ENCODE measurements at regions not wholly inside any gene's neighbourhood (a gene's known extent, or its start where the extent isn't known, plus 50 kb on each side); places are given as distances from the start of the nearest gene placed in this dataset.
"Not testable (repeated sequence)": the region's sequence is repeated elsewhere in the genome, so short reads cannot be mapped to it uniquely, and the experiment has no call there.

DNA sequence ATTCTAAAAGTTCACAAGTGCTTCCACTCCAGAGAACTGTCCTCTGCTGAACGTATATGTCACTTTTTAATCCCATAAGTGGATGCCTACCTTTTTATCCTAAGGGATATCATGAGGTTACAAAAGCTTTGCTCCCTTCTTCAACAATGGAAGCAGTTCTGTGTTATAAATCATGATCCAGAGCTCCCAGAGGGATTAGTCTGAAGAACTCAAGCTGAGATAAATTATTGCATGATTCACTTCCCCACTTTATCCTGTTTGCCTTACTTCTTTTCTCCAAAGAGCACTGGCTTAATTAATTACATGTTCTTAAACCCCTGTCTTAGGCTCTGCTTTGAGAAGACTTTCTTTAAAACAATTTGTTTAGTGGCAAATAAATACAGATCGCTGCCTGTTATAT lies 246.7 kb downstream of the PCDH17 start:
- Histone ChIP-seq H3K27me3 (ENCODE audit: control insufficient read depth, insufficient read depth, low read length) (no peaks in the 10 kb centered on the region), H3K9me3 (ENCODE audit: control insufficient read depth, insufficient read depth, low read length) (peaks cover 6% of the 10 kb centered on the region), H3K36me3 (ENCODE audit: control insufficient read depth, insufficient read depth, low read length) (no peaks in the 10 kb centered on the region), H3K4me3 (ENCODE audit: low read length) (no peak overlapping the region), H3K27ac (ENCODE audit: low read length) (no peak overlapping the region), H3K4me1 (ENCODE audit: control insufficient read depth, insufficient read depth, low read length) (no peaks in the 10 kb centered on the region)
- TF ChIP-seq, protein P1, sequence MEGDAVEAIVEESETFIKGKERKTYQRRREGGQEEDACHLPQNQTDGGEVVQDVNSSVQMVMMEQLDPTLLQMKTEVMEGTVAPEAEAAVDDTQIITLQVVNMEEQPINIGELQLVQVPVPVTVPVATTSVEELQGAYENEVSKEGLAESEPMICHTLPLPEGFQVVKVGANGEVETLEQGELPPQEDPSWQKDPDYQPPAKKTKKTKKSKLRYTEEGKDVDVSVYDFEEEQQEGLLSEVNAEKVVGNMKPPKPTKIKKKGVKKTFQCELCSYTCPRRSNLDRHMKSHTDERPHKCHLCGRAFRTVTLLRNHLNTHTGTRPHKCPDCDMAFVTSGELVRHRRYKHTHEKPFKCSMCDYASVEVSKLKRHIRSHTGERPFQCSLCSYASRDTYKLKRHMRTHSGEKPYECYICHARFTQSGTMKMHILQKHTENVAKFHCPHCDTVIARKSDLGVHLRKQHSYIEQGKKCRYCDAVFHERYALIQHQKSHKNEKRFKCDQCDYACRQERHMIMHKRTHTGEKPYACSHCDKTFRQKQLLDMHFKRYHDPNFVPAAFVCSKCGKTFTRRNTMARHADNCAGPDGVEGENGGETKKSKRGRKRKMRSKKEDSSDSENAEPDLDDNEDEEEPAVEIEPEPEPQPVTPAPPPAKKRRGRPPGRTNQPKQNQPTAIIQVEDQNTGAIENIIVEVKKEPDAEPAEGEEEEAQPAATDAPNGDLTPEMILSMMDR (IDR thresholded peaks at IDR 0.05), result no peak
- no peak for DNase-seq
- peaks cover 15 to 27% of the 10 kb centered on the region in 2 donors for H3K9me3 Mint-ChIP-seq
- WGBS (ENCODE audit: insufficient coverage), result 83% methylated on average over 2 of the region's 2 CpGs
- H3K27me3 Mint-ChIP-seq (ENCODE audit: low read depth in 2 of 2), result no peaks in the 10 kb centered on the region
- intact Hi-C loops (cut with micrococcal nuclease), result no loop called here
- no peaks in the 10 kb centered on the region for H3K36me3 Mint-ChIP-seq
- no peak overlapping the region for H3K4me3 Mint-ChIP-seq
- no peaks in the 10 kb centered on the region for H3K4me1 Mint-ChIP-seq
- ATAC-seq, result no peak
- no peak overlapping the region for H3K27ac Mint-ChIP-seq

DNA sequence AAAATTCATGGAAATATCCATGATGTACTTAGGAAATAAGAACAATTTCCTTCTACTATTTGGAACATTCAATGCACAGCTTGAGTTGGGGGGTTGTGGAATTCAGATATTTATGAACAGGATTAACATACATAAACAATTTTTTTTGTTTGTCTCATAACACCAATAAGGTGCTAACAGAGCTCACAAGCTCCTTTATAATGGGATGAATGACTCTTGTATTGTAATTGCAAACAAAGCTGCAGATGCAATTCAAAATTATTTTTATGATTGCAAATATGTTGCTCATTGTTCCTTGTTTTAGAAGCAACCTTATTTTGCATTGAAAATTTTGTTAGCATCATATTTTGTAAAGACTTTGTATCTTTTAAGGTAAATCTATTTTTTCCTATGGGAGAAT lies 265.7 kb downstream of the PCDH17 start:
- Mint-ChIP-seq H3K27me3 (ENCODE audit: low read depth in 2 of 2) (no peaks in the 10 kb centered on the region), H3K36me3 (peaks cover 6% of the 10 kb centered on the region), H3K27ac (no peak overlapping the region), H3K4me3 (no peak overlapping the region), H3K4me1 (no peaks in the 10 kb centered on the region), H3K9me3 (peaks cover 9% of the 10 kb centered on the region in 2 donors)
- Histone ChIP-seq H3K4me3 (ENCODE audit: low read length) (no peak overlapping the region), H3K9me3 (ENCODE audit: control insufficient read depth, insufficient read depth, low read length) (no peaks in the 10 kb centered on the region), H3K27ac (ENCODE audit: low read length) (no peak overlapping the region), H3K27me3 (ENCODE audit: control insufficient read depth, insufficient read depth, low read length) (no peaks in the 10 kb centered on the region), H3K4me1 (ENCODE audit: control insufficient read depth, insufficient read depth, low read length) (no peaks in the 10 kb centered on the region), H3K36me3 (ENCODE audit: control insufficient read depth, insufficient read depth, low read length) (no peaks in the 10 kb centered on the region)
- intact Hi-C loops (cut with micrococcal nuclease), result no loop called here
- TF ChIP-seq, protein P1 (IDR thresholded peaks at IDR 0.05), result no peak
- ATAC-seq (no peak), DNase-seq (no peak)

DNA sequence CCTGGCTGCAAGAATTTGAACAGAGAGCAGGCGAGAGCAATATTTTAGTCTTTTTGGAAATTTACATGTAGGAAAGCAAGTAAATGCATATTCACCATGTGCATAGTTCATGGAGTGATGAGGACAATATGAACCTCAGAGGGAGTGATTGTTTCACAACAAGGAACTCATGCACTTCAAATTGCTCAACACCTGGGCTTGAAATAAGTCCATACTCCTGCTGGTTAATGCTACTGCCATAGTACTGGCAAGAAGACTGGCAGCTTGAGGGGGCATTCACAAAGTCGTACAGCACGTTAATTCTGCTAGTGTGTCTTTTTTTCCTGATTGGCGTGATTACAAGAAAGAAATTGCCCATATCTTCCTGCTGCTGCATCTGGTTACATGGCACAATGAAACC lies 267.6 kb downstream of the PCDH17 start:
- no peak overlapping the region for H3K27ac Mint-ChIP-seq
- WGBS (ENCODE audit: insufficient coverage), result 88% methylated on average over 4 of the region's 4 CpGs

DNA sequence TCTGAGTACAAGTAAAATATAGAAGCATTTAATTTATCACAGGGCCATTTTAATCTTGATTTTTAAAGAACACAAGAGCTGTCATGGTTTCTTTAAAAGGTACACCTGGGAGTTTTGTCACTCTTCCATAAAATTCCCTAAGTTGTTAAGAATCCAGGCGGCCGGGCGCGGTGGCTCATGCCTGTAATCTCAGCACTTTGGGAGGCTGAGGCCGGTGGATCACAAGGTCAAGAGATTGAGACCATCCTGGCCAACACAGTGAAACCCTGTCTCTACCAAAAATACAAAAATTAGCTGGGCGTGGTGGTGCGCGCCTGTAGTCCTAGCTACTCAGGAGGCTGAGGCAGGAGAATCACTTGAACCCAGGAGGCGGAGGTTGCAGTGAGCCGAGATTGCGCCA lies 278.3 kb downstream of the PCDH17 start:
- H3K27ac Mint-ChIP-seq; ATAC-seq; intact Hi-C loops (cut with micrococcal nuclease); H3K4me3 Mint-ChIP-seq; H3K36me3 Mint-ChIP-seq; H3K27me3 ChIP-seq (ENCODE audit: control insufficient read depth, insufficient read depth, low read length); H3K4me1 ChIP-seq (ENCODE audit: control insufficient read depth, insufficient read depth, low read length); DNase-seq; H3K27ac ChIP-seq (ENCODE audit: low read length); H3K27me3 Mint-ChIP-seq (ENCODE audit: low read depth in 2 of 2); H3K36me3 ChIP-seq (ENCODE audit: control insufficient read depth, insufficient read depth, low read length); H3K9me3 ChIP-seq (ENCODE audit: control insufficient read depth, insufficient read depth, low read length); H3K4me1 Mint-ChIP-seq; H3K4me3 ChIP-seq (ENCODE audit: low read length): not testable (repeated sequence)
- WGBS (ENCODE audit: insufficient coverage), result 98% methylated on average over 11 of the region's 11 CpGs
- peaks cover 7 to 15% of the 10 kb centered on the region in 2 donors for H3K9me3 Mint-ChIP-seq

More for the DNA sequence above, 267.6 kb downstream of the PCDH17 start:
- TF ChIP-seq, protein P1 (IDR thresholded peaks at IDR 0.05), result no peak
- no peaks in the 10 kb centered on the region for H3K36me3 ChIP-seq (ENCODE audit: control insufficient read depth, insufficient read depth, low read length)
- peaks cover 9 to 11% of the 10 kb centered on the region in 2 donors for H3K9me3 Mint-ChIP-seq
- H3K27me3 ChIP-seq (ENCODE audit: control insufficient read depth, insufficient read depth, low read length), result no peaks in the 10 kb centered on the region
- no peaks in the 10 kb centered on the region for H3K4me1 Mint-ChIP-seq
- DNase-seq (no peak), ATAC-seq (no peak)
- no peak overlapping the region for H3K4me3 Mint-ChIP-seq
- no peaks in the 10 kb centered on the region for H3K9me3 ChIP-seq (ENCODE audit: control insufficient read depth, insufficient read depth, low read length)
- no peak overlapping the region for H3K27ac ChIP-seq (ENCODE audit: low read length)
- H3K27me3 Mint-ChIP-seq (ENCODE audit: low read depth in 2 of 2), result no peaks in the 10 kb centered on the region
- H3K4me3 ChIP-seq (ENCODE audit: low read length), result no peak overlapping the region
- H3K4me1 ChIP-seq (ENCODE audit: control insufficient read depth, insufficient read depth, low read length), result no peaks in the 10 kb centered on the region
- intact Hi-C loops (cut with micrococcal nuclease), result no loop called here
- peaks cover 14% of the 10 kb centered on the region for H3K36me3 Mint-ChIP-seq
